HepG2 (cell line): ENCODE measurements at regions not wholly inside any gene's neighbourhood (a gene's known extent, or its start where the extent isn't known, plus 50 kb on each side); places are given as distances from the start of the nearest gene placed in this dataset.

Experiments
- ATAC-seq: fragments of 200-7000 bp; cut with Tn5 transposase; 3 replicates; pipeline ENCODE4 v1.9.1; 2020; ENCODE audit warnings: mild to moderate bottlenecking, moderate library complexity
- BruUV-seq: library from RNA; stranded (reverse); fragments of 400-500 nt; replicated peaks from 2 replicates; lab custom pipeline; 2021; lab: Mats Ljungman, UMichigan
- CTCF ChIA-PET: fragments of 300-600 bp; formaldehyde crosslinking; extraction: SDS; loops from one replicate; lab custom pipeline; 2021; ENCODE audit warnings: low total read pairs, inconsistent platforms, low intra/inter-chr PET ratio; lab: Yijun Ruan, JAX
- POLR2A ChIA-PET: fragments of 350-600 bp; sonication (Branson Sonifier 250); formaldehyde crosslinking; loops from one replicate; lab custom pipeline; 2020; ENCODE audit warnings: antibody characterized with exemption, inconsistent platforms; lab: Yijun Ruan, JAX
- DNase-seq: peaks from one replicate; pipeline ENCODE4 v3.0.0-alpha.2; 2015; ENCODE audit warnings: low spot score
- FAIRE-seq: peaks from 3 replicates; lab custom pipeline; 2011; peaks lifted over from hg19 to GRCh38; lab: Jason Lieb, UNC
- H2AFZ ChIP-seq: one replicate; pipeline ENCODE4 v1.6.1; 2011; ENCODE audit warnings: low read length, inconsistent platforms
- H3K27ac ChIP-seq: fragments of 300-600 bp; 3 replicates; pipeline ENCODE4 v1.8.0; 2011; ENCODE audit warnings: mixed run types, mild to moderate bottlenecking, mixed read lengths, low read length, inconsistent platforms; ENCODE audit not compliant: insufficient read depth; ENCODE audit errors: extremely low read length
- H3K27me3 ChIP-seq, 2 experiments: fragments of 200-600 bp in 1 of 2; 2 replicates in 1 of 2; 3 replicates in 1 of 2; pipeline versions ENCODE4 v1.6.0 to v1.8.0; 2011; ENCODE audit warnings: low read length in 2 of 2, mild to moderate bottlenecking in 2 of 2, moderate library complexity in 2 of 2, inconsistent platforms in 1 of 2; ENCODE audit not compliant: insufficient read depth in 2 of 2, control insufficient read depth in 1 of 2
- H3K36me3 ChIP-seq, 2 experiments: fragments of 200-600 bp in 1 of 2; replicated peaks in 1 of 2; 2 replicates in 1 of 2; 3 replicates in 1 of 2; pipeline versions ENCODE4 v1.5.1 to v1.8.0; 2011; ENCODE audit warnings: low read length in 2 of 2, inconsistent platforms in 1 of 2; ENCODE audit not compliant: insufficient read depth in 2 of 2, control insufficient read depth in 1 of 2
- H3K4me1 ChIP-seq: 2 replicates; pipeline ENCODE4 v1.5.1; 2012; ENCODE audit warnings: low read length, inconsistent platforms; ENCODE audit not compliant: insufficient read depth
- H3K4me2 ChIP-seq: 2 replicates; pipeline ENCODE4 v1.6.0; 2011; ENCODE audit warnings: low read depth, low read length, inconsistent platforms
- H3K4me3 ChIP-seq, 3 experiments: fragments of 200-600 bp in 1 of 3; sonication (generic), shearing (Covaris generic) in 1 of 3; replicated peaks in 1 of 3; 2 replicates each; pipeline ENCODE4 v1.5.1; 2011 to 2016; ENCODE audit warnings: low read length in 3 of 3, inconsistent platforms in 2 of 3, low read depth in 2 of 3, mild to moderate bottlenecking in 2 of 3, control low read depth in 1 of 3, mixed read lengths in 1 of 3; ENCODE audit not compliant: insufficient read depth in 1 of 3
- H3K79me2 ChIP-seq: one replicate; pipeline ENCODE4 v1.6.1; 2011; ENCODE audit warnings: low read length, inconsistent platforms; ENCODE audit not compliant: insufficient read depth
- H3K9ac ChIP-seq: 2 replicates; pipeline ENCODE4 v1.6.0; 2011; ENCODE audit warnings: mild to moderate bottlenecking, low read depth, low read length, inconsistent platforms; ENCODE audit not compliant: insufficient read depth
- H3K9me3 ChIP-seq: 2 replicates; pipeline ENCODE4 v1.5.1; 2012; ENCODE audit warnings: mild to moderate bottlenecking, low read length
- H4K20me1 ChIP-seq: 2 replicates; pipeline ENCODE4 v1.6.0; 2011; ENCODE audit warnings: inconsistent platforms, mild to moderate bottlenecking, low read length, moderate library complexity; ENCODE audit not compliant: insufficient read depth
- JUN ChIP-seq: sonication (generic); formaldehyde crosslinking; IDR thresholded peaks from 2 replicates; pipeline ENCODE4 v1.4.0; 2020; ENCODE audit warnings: mild to moderate bottlenecking, missing genetic modification reagents
- MAFF ChIP-seq: IDR thresholded peaks from 2 replicates; pipeline ENCODE4 v1.6.1; 2011; ENCODE audit warnings: low read depth, low read length, improper control_type of control experiment
- MAFK ChIP-seq, 2 experiments: IDR thresholded peaks in 1 of 2; conservative IDR thresholded peaks in 1 of 2; 2 replicates each; pipeline ENCODE4 v1.6.1; 2011; ENCODE audit warnings: improper control_type of control experiment in 2 of 2, low read length in 2 of 2
- MTERF4 ChIP-seq: sonication (generic); formaldehyde crosslinking; IDR thresholded peaks from 2 replicates; pipeline ENCODE4 v1.8.0; 2023; ENCODE audit warnings: mild to moderate bottlenecking, missing genetic modification reagents
- NFKB2 ChIP-seq: sonication (generic); formaldehyde crosslinking; IDR thresholded peaks from 2 replicates; pipeline ENCODE4 v1.4.0; 2020; ENCODE audit warnings: missing genetic modification reagents, borderline replicate concordance
- RAD51 ChIP-seq: fragments of 450-650 bp; IDR thresholded peaks from 2 replicates; pipeline ENCODE4 v1.6.1; 2016; ENCODE audit warnings: borderline replicate concordance
- ZBTB21 ChIP-seq: sonication (generic); formaldehyde crosslinking; IDR thresholded peaks from 2 replicates; pipeline ENCODE4 v1.4.0; 2020; ENCODE audit warnings: missing genetic modification reagents
- WGBS: methylation state at CpG from one replicate; pipeline ENCODE4 v1.1.6; 2017; ENCODE audit warnings: low lambda C conversion rate; 5-methylcytosine and 5-hydroxymethylcytosine counted together
- in situ Hi-C: cut with HindIII; loops from 2 replicates; pipeline ENCODE4 v1.10.0; 2017; ENCODE audit warnings: low pct_unique_long_range_greater_than_20kb; ENCODE audit not compliant: extremely low pct_ligation_motif_present
- intact Hi-C: fragments of 100-400 bp; cut with micrococcal nuclease; formaldehyde crosslinking; loops from one replicate; pipeline ENCODE4 v1.10.0; 2022; ENCODE audit not compliant: unreplicated experiment

GRCh38 chr9:89848060-89849040 is 243.5 kb downstream of the GADD45G start:
- no peaks in the 10 kb centered on the region for H3K79me2 ChIP-seq
- no peak overlapping the region for H3K4me2 ChIP-seq
- 39% methylated on average over 15 of the region's 20 CpGs for WGBS
- DNase-seq (no peak), FAIRE-seq (no peak), ATAC-seq (no peak)
- H3K9ac ChIP-seq = no peak overlapping the region
- peaks cover 1 to 5% of the 10 kb centered on the region in 2 experiments; a peak in 2 of 5 replicates for H3K27me3 ChIP-seq
- H3K36me3 ChIP-seq = no peaks in the 10 kb centered on the region
- no peak overlapping the region for H3K4me3 ChIP-seq
- BruUV-seq = no TSS peak
- H4K20me1 ChIP-seq = no peaks in the 10 kb centered on the region
- intact Hi-C loops = no loop called here
- no peaks in the 10 kb centered on the region for H3K9me3 ChIP-seq
- H3K27ac ChIP-seq = no peak overlapping the region
- no peaks in the 10 kb centered on the region for H3K4me1 ChIP-seq
- ChIA-PET CTCF (no interaction called here), POLR2A (no interaction called here)
- H2AFZ ChIP-seq = no peak overlapping the region
- peak; percentile 51 to 82; a peak in 3 of 4 replicates for TF ChIP-seq MAFK (conservative IDR thresholded peaks at IDR 0.05 in 1 of 2, IDR thresholded peaks at IDR 0.05 in 1 of 2; ENCODE audit: low read length in 2 of 2)
- TF ChIP-seq MAFF = peak; percentile 69
- no peak for TF ChIP-seq MTERF4
- TF ChIP-seq ZBTB21 (CRISPR knock-in tag) = no peak
- TF ChIP-seq RAD51 = no peak
- TF ChIP-seq NFKB2 (CRISPR knock-in tag) = no peak
- TF ChIP-seq JUN (CRISPR knock-in tag) = no peak
- in situ Hi-C loops = no loop called here
